HEK293 (cell line): ENCODE measurements at regions not wholly inside any gene's neighbourhood (a gene's known extent, or its start where the extent isn't known, plus 50 kb on each side); places are given as distances from the start of the nearest gene placed in this dataset.

Experiments used
- CTCF ChIA-PET: fragments of 350-600 bp; formaldehyde crosslinking; extraction: SDS; loops from one replicate; lab custom pipeline; 2021; ENCODE audit warnings: antibody characterized with exemption; lab: Yijun Ruan, JAX
- POLR2A ChIA-PET: fragments of 300-600 bp; formaldehyde crosslinking; extraction: SDS; loops from one replicate; lab custom pipeline; 2020; ENCODE audit warnings: antibody characterized with exemption, inconsistent platforms; lab: Yijun Ruan, JAX
- H3K27ac ChIP-seq: fragments of 200-500 bp; sonication (Bioruptor generic); 2 replicates; pipeline ENCODE4 v1.5.1; 2014; ENCODE audit warnings: low read depth, low read length, control low read depth, inconsistent platforms; ENCODE audit errors: extremely low read depth
- H3K36me3 ChIP-seq, 2 experiments: fragments of 200-500 bp in 1 of 2; sonication (Bioruptor generic) in 1 of 2; 1 replicate in 1 of 2; 2 replicates in 1 of 2; pipeline ENCODE4 v1.5.1; 2014 to 2017; ENCODE audit warnings: inconsistent platforms in 2 of 2, low read length in 2 of 2; ENCODE audit not compliant: control insufficient read depth in 2 of 2, insufficient read depth in 1 of 2
- H3K4me1 ChIP-seq: fragments of 200-500 bp; sonication (Bioruptor generic); 2 replicates; pipeline ENCODE4 v1.5.1; 2014; ENCODE audit warnings: mild to moderate bottlenecking, low read length, inconsistent platforms; ENCODE audit not compliant: control insufficient read depth, insufficient read depth
- H3K4me3 ChIP-seq: 2 replicates; pipeline ENCODE4 v1.5.1; 2011; ENCODE audit warnings: low read depth, mild to moderate bottlenecking, control low read depth, low read length, moderate library complexity
- H3K9me3 ChIP-seq: fragments of 200-500 bp; sonication (Bioruptor generic); 2 replicates; pipeline ENCODE4 v1.5.1; 2014; ENCODE audit warnings: low read depth, low read length, inconsistent platforms; ENCODE audit not compliant: control insufficient read depth, insufficient read depth
- CTCF ChIP-seq: fragments of 450-650 bp; formaldehyde crosslinking; IDR thresholded peaks from 2 replicates; pipeline ENCODE4 v1.5.1; 2016; ENCODE audit warnings: missing biosample characterization, missing genetic modification characterization
- KLF9 ChIP-seq: fragments of 450-650 bp; formaldehyde crosslinking; IDR thresholded peaks from 2 replicates; pipeline ENCODE4 v1.5.1; 2016; ENCODE audit warnings: missing biosample characterization, missing genetic modification characterization, low read depth
- TCF7L2 ChIP-seq: IDR thresholded peaks from 2 replicates; pipeline ENCODE4 v1.6.1; 2011; ENCODE audit warnings: low read depth, mild to moderate bottlenecking, inconsistent platforms, low read length, moderate library complexity, borderline replicate concordance
- YY2 ChIP-seq: fragments of 450-650 bp; formaldehyde crosslinking; IDR thresholded peaks from 2 replicates; pipeline ENCODE4 v1.5.1; 2016; ENCODE audit warnings: missing biosample characterization, missing genetic modification characterization
- ZBTB11 ChIP-seq: fragments of 450-650 bp; formaldehyde crosslinking; conservative IDR thresholded peaks from 2 replicates; pipeline ENCODE4 v1.5.1; 2016; ENCODE audit warnings: low read depth, missing biosample characterization, missing genetic modification characterization
- ZBTB44 ChIP-seq: fragments of 450-650 bp; IDR thresholded peaks from 2 replicates; pipeline ENCODE4 v1.5.1; 2018; ENCODE audit warnings: missing biosample characterization, mild to moderate bottlenecking, missing genetic modification characterization
- ZBTB7A ChIP-seq: fragments of 450-650 bp; formaldehyde crosslinking; IDR thresholded peaks from 2 replicates; pipeline ENCODE4 v1.5.1; 2016; ENCODE audit warnings: low read depth, missing biosample characterization, missing genetic modification characterization
- ZNF10 ChIP-seq: fragments of 450-650 bp; formaldehyde crosslinking; IDR thresholded peaks from 2 replicates; pipeline ENCODE4 v1.5.1; 2017; ENCODE audit warnings: missing biosample characterization, missing genetic modification characterization
- ZNF18 ChIP-seq: fragments of 450-650 bp; formaldehyde crosslinking; IDR thresholded peaks from 2 replicates; pipeline ENCODE4 v1.5.1; 2016; ENCODE audit warnings: missing biosample characterization, missing genetic modification characterization
- ZNF362 ChIP-seq: fragments of 450-650 bp; formaldehyde crosslinking; IDR thresholded peaks from 2 replicates; pipeline ENCODE4 v1.5.1; 2016; ENCODE audit warnings: missing biosample characterization, missing genetic modification characterization
- ZNF37A ChIP-seq: fragments of 450-650 bp; IDR thresholded peaks from 2 replicates; pipeline ENCODE4 v1.5.1; 2018; ENCODE audit warnings: missing biosample characterization, missing genetic modification characterization
- ZNF518A ChIP-seq: fragments of 450-650 bp; formaldehyde crosslinking; conservative IDR thresholded peaks from 2 replicates; pipeline ENCODE4 v1.5.1; 2016; ENCODE audit warnings: low read depth, missing biosample characterization, missing genetic modification characterization
- ZNF555 ChIP-seq: fragments of 450-650 bp; formaldehyde crosslinking; conservative IDR thresholded peaks from 2 replicates; pipeline ENCODE4 v1.5.1; 2017; ENCODE audit warnings: missing biosample characterization, mild to moderate bottlenecking, missing genetic modification characterization, inconsistent platforms
- ZNF624 ChIP-seq: fragments of 450-650 bp; formaldehyde crosslinking; IDR thresholded peaks from 2 replicates; pipeline ENCODE4 v1.5.1; 2017; ENCODE audit warnings: missing biosample characterization, missing genetic modification characterization
- ZNF664 ChIP-seq: fragments of 450-650 bp; formaldehyde crosslinking; IDR thresholded peaks from 2 replicates; pipeline ENCODE4 v1.5.1; 2016; ENCODE audit warnings: missing biosample characterization, missing genetic modification characterization
- ZNF792 ChIP-seq: fragments of 450-650 bp; formaldehyde crosslinking; IDR thresholded peaks from 2 replicates; pipeline ENCODE4 v1.5.1; 2016; ENCODE audit warnings: missing biosample characterization, missing genetic modification characterization

GRCh38 chr10:59098387-59098786, 78.1 kb upstream of the PHYHIPL start (continued):
- TF ChIP-seq ZBTB11 (tag by site-specific recombination), result no peak
- TF ChIP-seq ZBTB7A (tag by site-specific recombination), result no peak
- TF ChIP-seq ZNF624 (tag by site-specific recombination), result no peak
- TF ChIP-seq ZNF518A (tag by site-specific recombination), result no peak
- no peak for TF ChIP-seq ZNF10 (tag by site-specific recombination)
- TF ChIP-seq CTCF (tag by site-specific recombination), result no peak
- no peak for TF ChIP-seq ZNF555 (tag by site-specific recombination)
- TF ChIP-seq, all 188 proteins: peak for 0

GRCh38 chr10:59098831-59099452, 77.5 kb upstream of the PHYHIPL start:
- Histone ChIP-seq H3K4me1 (no peaks in the 10 kb centered on the region), H3K36me3 (no peaks in the 10 kb centered on the region), H3K4me3 (no peak overlapping the region), H3K27ac (no peak overlapping the region), H3K9me3 (no peaks in the 10 kb centered on the region)
- POLR2A ChIA-PET, result no interaction called here
- CTCF ChIA-PET, result interaction anchor here (0.7 kb wide), 1 partner anchor 120 kb away, joined by 3 read pairs; no protein-coding TSS in a partner anchor
- TF ChIP-seq ZNF664 (no peak), ZNF362 (tag by site-specific recombination) (no peak), YY2 (no peak)

GRCh38 chr10:59099481-59099880, 77.0 kb upstream of the PHYHIPL start:
- Histone ChIP-seq H3K9me3 (no peaks in the 10 kb centered on the region), H3K4me3 (no peak overlapping the region), H3K27ac (no peak overlapping the region), H3K4me1 (no peaks in the 10 kb centered on the region), H3K36me3 (no peaks in the 10 kb centered on the region)
- ChIA-PET CTCF (interaction anchor here (0.7 kb wide), 1 partner anchor 120 kb away, joined by 3 read pairs; no protein-coding TSS in a partner anchor), POLR2A (no interaction called here)
- TF ChIP-seq TCF7L2, result no peak
- TF ChIP-seq ZNF18 (tag by site-specific recombination), result no peak
- TF ChIP-seq ZNF37A (tag by site-specific recombination), result no peak
- no peak for TF ChIP-seq ZBTB44 (tag by site-specific recombination)
- no peak for TF ChIP-seq ZNF792 (tag by site-specific recombination)
- no peak for TF ChIP-seq KLF9 (tag by site-specific recombination)
- no peak for TF ChIP-seq ZBTB7A (tag by site-specific recombination)
